Testis (tissue), 2 donors: ENCODE measurements at regions not wholly inside any gene's neighbourhood (a gene's known extent, or its start where the extent isn't known, plus 50 kb on each side); places are given as distances from the start of the nearest gene placed in this dataset.

Source experiments
- POLR2A ChIP-seq: fragments of 450-650 bp; IDR thresholded peaks from one replicate; pipeline ENCODE4 v1.6.1; 2017; ENCODE audit warnings: antibody characterized with exemption, mild to moderate bottlenecking, moderate library complexity
- TF ChIP-seq, protein P1 (sequence below), 3 experiments: fragments of 450-650 bp in 2 of 3; fragments of 200-600 bp in 1 of 3; sonication (generic) in 1 of 3; IDR thresholded peaks; one replicate each; pipeline ENCODE4 v1.5.1; 2016 to 2019; ENCODE audit warnings: antibody characterized with exemption in 3 of 3, mild to moderate bottlenecking in 2 of 3, moderate library complexity in 1 of 3

DNA sequence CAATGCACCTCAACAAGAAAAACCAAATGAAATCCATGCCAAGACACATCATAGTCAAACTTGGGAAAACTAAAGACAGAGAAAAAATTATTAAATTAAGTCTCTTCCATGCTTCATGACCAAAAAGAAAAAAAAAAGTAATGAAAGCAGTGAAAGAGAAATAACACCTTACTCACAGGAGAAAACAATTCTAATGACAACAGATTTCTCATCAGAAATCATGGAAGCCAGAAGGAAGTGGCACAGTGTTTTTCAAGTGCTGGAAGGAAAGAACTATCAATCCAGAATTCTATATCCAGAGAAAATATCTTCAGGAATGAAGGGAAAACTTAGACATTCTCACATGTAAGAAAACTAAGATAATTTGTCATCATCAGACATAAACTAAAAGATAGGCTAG is 71.1 kb upstream of the NUDT4 start:
- TF ChIP-seq, protein P1, sequence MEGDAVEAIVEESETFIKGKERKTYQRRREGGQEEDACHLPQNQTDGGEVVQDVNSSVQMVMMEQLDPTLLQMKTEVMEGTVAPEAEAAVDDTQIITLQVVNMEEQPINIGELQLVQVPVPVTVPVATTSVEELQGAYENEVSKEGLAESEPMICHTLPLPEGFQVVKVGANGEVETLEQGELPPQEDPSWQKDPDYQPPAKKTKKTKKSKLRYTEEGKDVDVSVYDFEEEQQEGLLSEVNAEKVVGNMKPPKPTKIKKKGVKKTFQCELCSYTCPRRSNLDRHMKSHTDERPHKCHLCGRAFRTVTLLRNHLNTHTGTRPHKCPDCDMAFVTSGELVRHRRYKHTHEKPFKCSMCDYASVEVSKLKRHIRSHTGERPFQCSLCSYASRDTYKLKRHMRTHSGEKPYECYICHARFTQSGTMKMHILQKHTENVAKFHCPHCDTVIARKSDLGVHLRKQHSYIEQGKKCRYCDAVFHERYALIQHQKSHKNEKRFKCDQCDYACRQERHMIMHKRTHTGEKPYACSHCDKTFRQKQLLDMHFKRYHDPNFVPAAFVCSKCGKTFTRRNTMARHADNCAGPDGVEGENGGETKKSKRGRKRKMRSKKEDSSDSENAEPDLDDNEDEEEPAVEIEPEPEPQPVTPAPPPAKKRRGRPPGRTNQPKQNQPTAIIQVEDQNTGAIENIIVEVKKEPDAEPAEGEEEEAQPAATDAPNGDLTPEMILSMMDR (IDR thresholded peaks at IDR 0.05) = no peak
- no peak for TF ChIP-seq POLR2A
